ENCODE measurements at regions not wholly inside any gene's neighbourhood (a gene's known extent, or its start where the extent isn't known, plus 50 kb on each side); places are given as distances from the start of the nearest gene placed in this dataset.
A peak's percentile ranks its signal among the peaks of the same experiment; 100 is the strongest.
"Not testable (repeated sequence)": the region's sequence is repeated elsewhere in the genome, so short reads cannot be mapped to it uniquely, and the experiment has no call there.

DNA sequence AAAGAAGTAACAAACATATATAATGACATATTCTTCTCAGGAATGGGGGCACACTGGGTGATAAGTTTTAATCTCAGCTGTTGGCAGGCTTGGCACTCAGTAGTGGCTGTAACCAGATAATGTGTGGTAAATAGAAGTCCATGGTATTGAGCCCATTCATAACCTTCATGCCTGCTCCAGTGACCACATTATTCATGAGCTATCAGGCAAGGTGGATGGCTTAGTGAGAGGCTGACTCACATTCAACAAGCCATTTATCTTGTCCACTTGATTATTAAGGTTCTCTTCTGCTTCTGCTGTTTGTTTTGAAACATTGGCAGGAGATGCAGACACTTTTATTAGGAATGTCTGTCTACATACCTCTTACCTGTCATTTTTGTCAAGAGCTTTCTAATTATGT is 950.4 kb upstream of the LRFN5 start:
- Histone ChIP-seq H3K4me1 (ENCODE audit: low read depth) (no peaks in the 10 kb centered on the region), H3K36me3 (ENCODE audit: low read depth) (no peaks in the 10 kb centered on the region), H3K9me3 (peaks cover 24% of the 10 kb centered on the region), H3K4me3 (no peak overlapping the region)
- intact Hi-C loops (cut with DNase I, micrococcal nuclease) = no loop called here
- TF ChIP-seq, protein P1, sequence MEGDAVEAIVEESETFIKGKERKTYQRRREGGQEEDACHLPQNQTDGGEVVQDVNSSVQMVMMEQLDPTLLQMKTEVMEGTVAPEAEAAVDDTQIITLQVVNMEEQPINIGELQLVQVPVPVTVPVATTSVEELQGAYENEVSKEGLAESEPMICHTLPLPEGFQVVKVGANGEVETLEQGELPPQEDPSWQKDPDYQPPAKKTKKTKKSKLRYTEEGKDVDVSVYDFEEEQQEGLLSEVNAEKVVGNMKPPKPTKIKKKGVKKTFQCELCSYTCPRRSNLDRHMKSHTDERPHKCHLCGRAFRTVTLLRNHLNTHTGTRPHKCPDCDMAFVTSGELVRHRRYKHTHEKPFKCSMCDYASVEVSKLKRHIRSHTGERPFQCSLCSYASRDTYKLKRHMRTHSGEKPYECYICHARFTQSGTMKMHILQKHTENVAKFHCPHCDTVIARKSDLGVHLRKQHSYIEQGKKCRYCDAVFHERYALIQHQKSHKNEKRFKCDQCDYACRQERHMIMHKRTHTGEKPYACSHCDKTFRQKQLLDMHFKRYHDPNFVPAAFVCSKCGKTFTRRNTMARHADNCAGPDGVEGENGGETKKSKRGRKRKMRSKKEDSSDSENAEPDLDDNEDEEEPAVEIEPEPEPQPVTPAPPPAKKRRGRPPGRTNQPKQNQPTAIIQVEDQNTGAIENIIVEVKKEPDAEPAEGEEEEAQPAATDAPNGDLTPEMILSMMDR (IDR thresholded peaks at IDR 0.05) = no peak
- ATAC-seq (no peak), DNase-seq (no peak)

DNA sequence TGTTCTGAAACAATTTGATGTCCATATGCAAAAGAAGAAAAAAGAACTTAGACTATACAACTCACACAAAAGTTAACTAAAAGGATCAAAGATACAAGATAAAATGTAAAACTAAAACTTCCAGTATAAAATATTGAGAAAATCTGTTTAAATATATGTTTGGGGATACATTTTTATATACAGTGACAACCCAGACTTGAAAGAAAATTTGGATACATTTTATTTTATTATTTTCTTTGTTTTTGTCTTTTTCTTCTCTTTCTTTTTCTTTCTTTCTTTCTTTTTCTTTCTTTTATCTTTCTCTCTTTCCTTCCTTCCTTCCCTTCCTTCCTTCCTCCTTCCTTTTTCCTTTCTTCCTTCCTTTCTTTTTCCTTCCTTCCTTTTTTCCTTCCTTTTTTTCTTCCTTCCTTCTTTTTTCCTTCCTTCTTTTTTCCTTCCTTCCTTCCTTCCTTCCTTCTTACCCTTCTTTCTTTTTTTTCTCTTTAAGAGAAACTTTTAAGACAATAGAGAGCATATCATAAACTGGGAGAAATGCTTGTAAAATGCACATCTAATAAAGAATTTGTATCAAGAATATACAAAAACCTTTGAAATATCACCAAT is 954.5 kb upstream of the LRFN5 start:
- no peak for DNase-seq
- TF ChIP-seq, protein P1 (IDR thresholded peaks at IDR 0.05) = no peak
- ATAC-seq = no peak
- intact Hi-C loops (cut with DNase I, micrococcal nuclease) = no loop called here
- H3K4me3 ChIP-seq = no peak overlapping the region
- H3K36me3 ChIP-seq (ENCODE audit: low read depth) = no peaks in the 10 kb centered on the region
- H3K4me1 ChIP-seq (ENCODE audit: low read depth) = no peaks in the 10 kb centered on the region
- H3K9me3 ChIP-seq = peaks cover 21% of the 10 kb centered on the region

GRCh38 chr14:40630471-40630870 is 976.2 kb upstream of the LRFN5 start:
- no peaks in the 10 kb centered on the region for H3K36me3 ChIP-seq (ENCODE audit: low read depth)
- ATAC-seq (no peak), DNase-seq (no peak)
- no peaks in the 10 kb centered on the region for H3K4me1 ChIP-seq (ENCODE audit: low read depth)
- TF ChIP-seq, protein P1 (IDR thresholded peaks at IDR 0.05) = no peak
- H3K9me3 ChIP-seq = peaks cover 42% of the 10 kb centered on the region
- H3K4me3 ChIP-seq = no peak overlapping the region
- intact Hi-C loops (cut with DNase I, micrococcal nuclease) = no loop called here

DNA sequence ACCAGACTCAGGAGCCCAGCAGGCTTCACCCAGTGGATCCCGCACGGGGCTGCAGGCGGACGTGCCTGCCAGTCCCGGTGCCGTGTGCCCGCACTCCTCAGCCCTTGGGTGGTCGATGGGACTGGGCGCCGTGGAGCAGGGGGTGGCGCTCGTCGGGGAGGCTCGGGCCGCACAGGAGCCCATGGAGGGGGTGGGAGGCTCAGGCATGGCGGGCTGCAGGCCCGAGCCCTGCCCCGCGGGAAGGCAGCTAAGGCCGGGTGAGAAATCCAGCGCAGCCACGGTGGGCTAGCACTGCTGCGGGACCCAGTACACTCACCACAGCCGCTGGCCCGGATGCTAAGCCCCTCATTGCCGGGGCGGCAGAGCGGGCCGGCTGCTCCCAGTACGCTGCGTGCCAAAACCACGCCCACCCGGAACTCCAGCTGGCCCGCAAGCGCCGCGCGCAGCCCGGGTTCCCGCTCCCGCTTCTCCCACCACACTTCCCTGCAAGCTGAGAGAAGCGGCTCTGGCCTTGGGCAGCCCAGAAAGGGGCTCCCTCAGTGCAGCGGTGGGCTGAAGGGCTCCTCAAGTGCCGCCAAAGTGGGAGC is 977.0 kb upstream of the LRFN5 start:
- intact Hi-C loops (cut with DNase I, micrococcal nuclease); H3K4me3 ChIP-seq; ATAC-seq; H3K36me3 ChIP-seq (ENCODE audit: low read depth); H3K4me1 ChIP-seq (ENCODE audit: low read depth): not testable (repeated sequence)
- peaks cover 44% of the 10 kb centered on the region for H3K9me3 ChIP-seq
- DNase-seq = peak in 1 of 3 donors; percentile 5

- intact Hi-C loops (cut with DNase I, micrococcal nuclease) = no loop called here
- DNase-seq = no peak
Observed at GRCh38 chr14:40629144-40629543, 977.5 kb upstream of the LRFN5 start.

GRCh38 chr14:40623643-40624042 is 983.0 kb upstream of the LRFN5 start:
- no peaks in the 10 kb centered on the region for H3K36me3 ChIP-seq (ENCODE audit: low read depth)
- ATAC-seq (no peak), DNase-seq (no peak)
- intact Hi-C loops (cut with DNase I, micrococcal nuclease) = no loop called here
- peaks cover 40% of the 10 kb centered on the region for H3K9me3 ChIP-seq
- no peak overlapping the region for H3K4me3 ChIP-seq
- TF ChIP-seq, protein P1 (IDR thresholded peaks at IDR 0.05) = no peak
- H3K4me1 ChIP-seq (ENCODE audit: low read depth) = no peaks in the 10 kb centered on the region

More at GRCh38 chr14:40629144-40629543, 977.5 kb upstream of the LRFN5 start:
- Histone ChIP-seq H3K4me3 (no peak overlapping the region), H3K4me1 (ENCODE audit: low read depth) (no peaks in the 10 kb centered on the region), H3K36me3 (ENCODE audit: low read depth) (no peaks in the 10 kb centered on the region), H3K9me3 (peaks cover 43% of the 10 kb centered on the region)
- TF ChIP-seq, protein P1 (IDR thresholded peaks at IDR 0.05) = no peak
- ATAC-seq = no peak
